OCI-LY1 (cell line): ENCODE measurements at regions not wholly inside any gene's neighbourhood (a gene's known extent, or its start where the extent isn't known, plus 50 kb on each side); places are given as distances from the start of the nearest gene placed in this dataset.
"Not testable (repeated sequence)": the region's sequence is repeated elsewhere in the genome, so short reads cannot be mapped to it uniquely, and the experiment has no call there.

Source experiments
- H2AFZ ChIP-seq: fragments of 200-600 bp; sonication (generic), shearing (Covaris generic); 2 replicates; pipeline ENCODE4 v1.6.0; 2014; ENCODE audit warnings: antibody characterized with exemption, mild to moderate bottlenecking, low read length
- H3F3A ChIP-seq: fragments of 200-600 bp; sonication (generic), shearing (Covaris generic); 2 replicates; pipeline ENCODE4 v1.6.0; 2014; ENCODE audit warnings: mild to moderate bottlenecking, antibody characterized with exemption, low read length, moderate library complexity; ENCODE audit not compliant: insufficient read depth
- H3K27ac ChIP-seq: fragments of 200-600 bp; sonication (generic); 2 replicates; pipeline ENCODE4 v1.5.1; 2014; ENCODE audit warnings: low read length, mixed run types, mild to moderate bottlenecking, low read depth; ENCODE audit not compliant: poor library complexity, severe bottlenecking
- H3K27me3 ChIP-seq: fragments of 200-600 bp; sonication (generic); 2 replicates; pipeline ENCODE4 v1.6.0; 2014; ENCODE audit warnings: antibody characterized with exemption, mild to moderate bottlenecking, low read length, moderate library complexity; ENCODE audit not compliant: insufficient read depth
- H3K36me3 ChIP-seq: fragments of 200-600 bp; sonication (generic); 2 replicates; pipeline ENCODE4 v1.6.1; 2014; ENCODE audit warnings: mild to moderate bottlenecking, antibody characterized with exemption, low read length, moderate library complexity, mixed read lengths; ENCODE audit not compliant: insufficient read depth
- H3K4me1 ChIP-seq: fragments of 200-600 bp; sonication (generic); 2 replicates; pipeline ENCODE4 v1.5.1; 2014; ENCODE audit warnings: mild to moderate bottlenecking, low read length, moderate library complexity; ENCODE audit not compliant: insufficient read depth, severe bottlenecking
- H3K4me2 ChIP-seq: fragments of 200-600 bp; sonication (generic), shearing (Covaris generic); 2 replicates; pipeline ENCODE4 v1.6.1; 2014; ENCODE audit warnings: low read length
- H3K4me3 ChIP-seq: fragments of 200-600 bp; sonication (generic); 2 replicates; pipeline ENCODE4 v1.5.1; 2014; ENCODE audit warnings: low read length, low read depth, mild to moderate bottlenecking, mixed read lengths; ENCODE audit not compliant: poor library complexity, severe bottlenecking
- H3K79me2 ChIP-seq: fragments of 200-600 bp; shearing (Covaris generic); 2 replicates; pipeline ENCODE4 v1.6.1; 2016; ENCODE audit warnings: mixed run types, low read length, mixed read lengths; ENCODE audit not compliant: insufficient read depth
- H3K9ac ChIP-seq: fragments of 200-600 bp; sonication (generic), shearing (Covaris generic); 2 replicates; pipeline ENCODE4 v1.6.1; 2014; ENCODE audit warnings: mild to moderate bottlenecking, low read length, mixed read lengths
- H3K9me2 ChIP-seq: fragments of 200-600 bp; sonication (generic), shearing (Covaris generic); 2 replicates; pipeline ENCODE4 v1.6.1; 2014; ENCODE audit warnings: low read depth, mild to moderate bottlenecking, low read length, mixed read lengths
- H3K9me3 ChIP-seq: fragments of 200-600 bp; shearing (Covaris generic); 2 replicates; pipeline ENCODE4 v1.6.1; 2014; ENCODE audit warnings: low read length, mixed read lengths
- H4K20me1 ChIP-seq: fragments of 200-600 bp; sonication (generic), shearing (Covaris generic); 2 replicates; pipeline ENCODE4 v1.6.0; 2016; ENCODE audit warnings: mild to moderate bottlenecking, low read length; ENCODE audit not compliant: insufficient read depth
- EZH2 ChIP-seq: fragments of 200-600 bp; sonication (generic), shearing (Covaris generic); IDR thresholded peaks from 2 replicates; pipeline ENCODE4 v1.8.0; 2017; ENCODE audit warnings: borderline replicate concordance, mixed run types, mild to moderate bottlenecking, antibody characterized with exemption, low read length, moderate library complexity, mixed read lengths
- TF ChIP-seq, protein P1 (sequence below): fragments of 200-600 bp; sonication (generic), shearing (Covaris generic); IDR thresholded peaks from 2 replicates; pipeline ENCODE4 v1.5.1; 2017; ENCODE audit warnings: mild to moderate bottlenecking, antibody characterized with exemption, low read length, moderate library complexity, mixed read lengths

DNA sequence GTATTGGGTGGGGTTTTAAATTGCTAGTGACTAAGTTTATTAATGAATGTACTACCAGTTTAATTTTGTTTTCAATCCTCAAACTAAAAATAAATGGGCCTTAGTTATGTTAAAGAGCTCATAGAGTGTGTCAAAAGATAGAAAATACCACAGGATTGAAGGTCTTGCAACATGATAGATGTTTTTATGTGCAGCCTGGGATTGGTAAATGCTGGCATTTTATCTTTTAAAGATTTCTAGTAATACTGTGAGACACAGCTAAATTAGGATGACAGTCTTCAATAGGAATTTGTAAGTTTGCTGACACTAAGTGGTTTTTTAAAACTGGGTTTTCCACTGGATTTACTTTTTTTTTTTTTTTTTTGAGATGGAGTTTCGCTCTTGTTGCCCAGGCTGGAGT lies 122.3 kb downstream of the HAUS1 start:
- Histone ChIP-seq H3K9me2 (no peaks in the 10 kb centered on the region), H3K27me3 (no peaks in the 10 kb centered on the region), H3K27ac (no peak overlapping the region), H3F3A (peaks cover 3% of the 10 kb centered on the region), H3K4me3 (no peak overlapping the region), H3K9ac (no peak overlapping the region), H4K20me1 (no peaks in the 10 kb centered on the region), H3K4me2 (no peak overlapping the region), H2AFZ (no peak overlapping the region), H3K36me3 (peaks cover 12% of the 10 kb centered on the region), H3K79me2 (peaks cover 51% of the 10 kb centered on the region), H3K9me3 (no peaks in the 10 kb centered on the region), H3K4me1 (peaks cover 12% of the 10 kb centered on the region)
- TF ChIP-seq, protein P1, sequence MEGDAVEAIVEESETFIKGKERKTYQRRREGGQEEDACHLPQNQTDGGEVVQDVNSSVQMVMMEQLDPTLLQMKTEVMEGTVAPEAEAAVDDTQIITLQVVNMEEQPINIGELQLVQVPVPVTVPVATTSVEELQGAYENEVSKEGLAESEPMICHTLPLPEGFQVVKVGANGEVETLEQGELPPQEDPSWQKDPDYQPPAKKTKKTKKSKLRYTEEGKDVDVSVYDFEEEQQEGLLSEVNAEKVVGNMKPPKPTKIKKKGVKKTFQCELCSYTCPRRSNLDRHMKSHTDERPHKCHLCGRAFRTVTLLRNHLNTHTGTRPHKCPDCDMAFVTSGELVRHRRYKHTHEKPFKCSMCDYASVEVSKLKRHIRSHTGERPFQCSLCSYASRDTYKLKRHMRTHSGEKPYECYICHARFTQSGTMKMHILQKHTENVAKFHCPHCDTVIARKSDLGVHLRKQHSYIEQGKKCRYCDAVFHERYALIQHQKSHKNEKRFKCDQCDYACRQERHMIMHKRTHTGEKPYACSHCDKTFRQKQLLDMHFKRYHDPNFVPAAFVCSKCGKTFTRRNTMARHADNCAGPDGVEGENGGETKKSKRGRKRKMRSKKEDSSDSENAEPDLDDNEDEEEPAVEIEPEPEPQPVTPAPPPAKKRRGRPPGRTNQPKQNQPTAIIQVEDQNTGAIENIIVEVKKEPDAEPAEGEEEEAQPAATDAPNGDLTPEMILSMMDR, result no peak
- TF ChIP-seq EZH2, result no peak

DNA sequence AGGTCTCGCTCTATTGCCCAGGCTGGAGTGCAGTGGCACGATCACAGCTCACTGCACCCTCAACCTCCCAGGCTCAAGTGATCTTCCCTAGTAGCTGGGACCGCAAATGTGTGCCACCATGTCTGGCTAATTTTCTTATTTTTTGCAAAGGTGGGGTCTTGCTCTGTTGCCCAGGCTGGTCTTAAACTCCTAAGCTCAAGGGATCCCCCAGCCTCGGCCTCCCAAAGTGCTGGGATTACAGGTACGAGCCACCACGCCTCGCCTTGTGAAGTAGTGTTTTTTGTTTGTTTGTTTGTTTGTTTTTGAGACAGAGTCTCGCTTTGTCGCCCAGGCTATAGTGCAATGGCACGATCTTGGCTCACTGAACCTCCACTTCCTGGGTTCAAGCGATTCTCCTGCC lies 125.5 kb downstream of the HAUS1 start:
- peaks cover 46% of the 10 kb centered on the region for H3K79me2 ChIP-seq

DNA sequence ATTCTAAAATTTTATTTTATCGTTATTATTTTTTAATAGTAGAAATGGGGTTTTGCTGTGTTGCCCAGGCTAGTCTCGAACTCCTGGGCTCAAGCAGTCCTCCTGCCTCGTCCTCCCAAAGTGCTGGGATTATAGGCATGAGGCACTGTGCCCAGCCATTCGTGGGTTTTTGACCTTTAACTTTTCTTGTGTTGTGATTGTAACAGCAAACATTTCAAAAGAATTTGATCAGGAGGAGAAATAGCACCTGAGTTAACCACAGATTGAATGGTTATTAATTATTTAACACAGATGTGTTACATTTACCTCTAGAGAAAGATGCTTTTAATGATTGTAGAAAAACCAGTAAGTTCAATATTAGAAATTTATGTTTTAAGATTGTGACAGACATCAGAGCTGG lies 132.0 kb downstream of the HAUS1 start:
- H3K9me2 ChIP-seq, result no peaks in the 10 kb centered on the region
- no peaks in the 10 kb centered on the region for H3F3A ChIP-seq
- H2AFZ ChIP-seq, result no peak overlapping the region
- H3K36me3 ChIP-seq, result peaks cover 18% of the 10 kb centered on the region; the same call in 1 of the 2 replicates
- no peak overlapping the region for H3K4me3 ChIP-seq
- peaks cover 48% of the 10 kb centered on the region for H3K79me2 ChIP-seq
- H3K27ac ChIP-seq, result no peak overlapping the region
- TF ChIP-seq EZH2, result no peak
- TF ChIP-seq, protein P1, result no peak
- no peak overlapping the region for H3K4me2 ChIP-seq
- H3K9ac ChIP-seq, result no peak overlapping the region
- no peaks in the 10 kb centered on the region for H3K4me1 ChIP-seq
- H4K20me1 ChIP-seq, result no peaks in the 10 kb centered on the region
- no peaks in the 10 kb centered on the region for H3K9me3 ChIP-seq
- no peaks in the 10 kb centered on the region for H3K27me3 ChIP-seq

More for the DNA sequence above, 125.5 kb downstream of the HAUS1 start:
- not testable (repeated sequence) for H3K9ac ChIP-seq, H2AFZ ChIP-seq, H3K9me3 ChIP-seq, H3K4me2 ChIP-seq, H3K27me3 ChIP-seq, H3K36me3 ChIP-seq, H3F3A ChIP-seq, H4K20me1 ChIP-seq, H3K9me2 ChIP-seq, H3K4me1 ChIP-seq, H3K4me3 ChIP-seq, H3K27ac ChIP-seq

- H3K9me2 ChIP-seq, result no peaks in the 10 kb centered on the region
- no peak overlapping the region for H3K4me2 ChIP-seq
- TF ChIP-seq, protein P1, result no peak
- no peak for TF ChIP-seq EZH2
- H3K79me2 ChIP-seq, result peaks cover 46% of the 10 kb centered on the region
- H3K27me3 ChIP-seq, result no peaks in the 10 kb centered on the region
- H3K9ac ChIP-seq, result no peak overlapping the region
- H3K4me1 ChIP-seq, result no peaks in the 10 kb centered on the region
- H3K9me3 ChIP-seq, result no peaks in the 10 kb centered on the region
- no peaks in the 10 kb centered on the region for H4K20me1 ChIP-seq
- no peak overlapping the region for H3K27ac ChIP-seq
- no peaks in the 10 kb centered on the region for H3F3A ChIP-seq
- peaks cover 18% of the 10 kb centered on the region; the same call in 1 of the 2 replicates for H3K36me3 ChIP-seq
- no peak overlapping the region for H2AFZ ChIP-seq
- H3K4me3 ChIP-seq, result no peak overlapping the region
Observed at GRCh38 chr18:46237891-46238290, 133.7 kb downstream of the HAUS1 start.
